MG63 (cell line): ENCODE measurements at regions not wholly inside any gene's neighbourhood (a gene's known extent, or its start where the extent isn't known, plus 50 kb on each side); places are given as distances from the start of the nearest gene placed in this dataset.
"Not testable (repeated sequence)": the region's sequence is repeated elsewhere in the genome, so short reads cannot be mapped to it uniquely, and the experiment has no call there.

ENCODE experiments used
- DNase-seq: peaks from one replicate; pipeline ENCODE4 v3.0.0-alpha.2; 2020
- H3K27me3 ChIP-seq: fragments of 250-450 bp; sonication (Bioruptor Pico); 2 replicates; pipeline ENCODE4 v1.5.1; 2020; ENCODE audit warnings: mild to moderate bottlenecking, moderate library complexity
- H3K36me3 ChIP-seq: fragments of 250-450 bp; sonication (Bioruptor Pico); 2 replicates; pipeline ENCODE4 v1.5.1; 2020; ENCODE audit warnings: mild to moderate bottlenecking, moderate library complexity
- H3K4me3 ChIP-seq: fragments of 250-450 bp; sonication (Bioruptor Pico); 2 replicates; pipeline ENCODE4 v1.5.1; 2020; ENCODE audit warnings: mild to moderate bottlenecking, moderate library complexity
- H3K9me3 ChIP-seq: fragments of 250-450 bp; sonication (Bioruptor Pico); 2 replicates; pipeline ENCODE4 v1.5.1; 2020; ENCODE audit warnings: mild to moderate bottlenecking, moderate library complexity

GRCh38 chr17:45631941-45632340, 141.4 kb upstream of the PLEKHM1 start:
- H3K27me3 ChIP-seq: no peaks in the 10 kb centered on the region
- H3K4me3 ChIP-seq: no peak overlapping the region
- no peaks in the 10 kb centered on the region for H3K9me3 ChIP-seq
- H3K36me3 ChIP-seq: peaks cover 8% of the 10 kb centered on the region
- no peak for DNase-seq

GRCh38 chr17:45639297-45639849, 144.7 kb upstream of the CRHR1 start:
- no peak overlapping the region for H3K4me3 ChIP-seq
- H3K36me3 ChIP-seq: peaks cover 4% of the 10 kb centered on the region
- H3K9me3 ChIP-seq: no peaks in the 10 kb centered on the region
- H3K27me3 ChIP-seq: peaks cover 4% of the 10 kb centered on the region
- no peak for DNase-seq

- Histone ChIP-seq H3K9me3 (no peaks in the 10 kb centered on the region), H3K4me3 (no peak overlapping the region), H3K36me3 (peaks cover 4% of the 10 kb centered on the region), H3K27me3 (peaks cover 9% of the 10 kb centered on the region)
- DNase-seq: peak; percentile 53
Measured at GRCh38 chr17:45640141-45640850, 143.8 kb upstream of the CRHR1 start.

GRCh38 chr17:45641541-45641940, 142.6 kb upstream of the CRHR1 start:
- Histone ChIP-seq H3K9me3 (no peaks in the 10 kb centered on the region), H3K27me3 (peaks cover 21% of the 10 kb centered on the region), H3K4me3 (no peak overlapping the region), H3K36me3 (peaks cover 4% of the 10 kb centered on the region)
- DNase-seq: no peak

- H3K36me3 ChIP-seq: peaks cover 4% of the 10 kb centered on the region
- H3K27me3 ChIP-seq: peaks cover 34% of the 10 kb centered on the region
- H3K9me3 ChIP-seq: no peaks in the 10 kb centered on the region
Measured at GRCh38 chr17:45643591-45643990, 140.5 kb upstream of the CRHR1 start.

GRCh38 chr17:45644637-45645036, 139.5 kb upstream of the CRHR1 start:
- not testable (repeated sequence) for DNase-seq, H3K36me3 ChIP-seq, H3K9me3 ChIP-seq, H3K4me3 ChIP-seq
- peaks cover 35% of the 10 kb centered on the region for H3K27me3 ChIP-seq

More at GRCh38 chr17:45643591-45643990, 140.5 kb upstream of the CRHR1 start:
- DNase-seq: no peak
- no peak overlapping the region for H3K4me3 ChIP-seq

GRCh38 chr17:45645330-45645729, 138.8 kb upstream of the CRHR1 start:
- Histone ChIP-seq H3K4me3 (no peak overlapping the region), H3K27me3 (peaks cover 35% of the 10 kb centered on the region), H3K36me3 (no peaks in the 10 kb centered on the region), H3K9me3 (no peaks in the 10 kb centered on the region)
- no peak for DNase-seq

- DNase-seq: no peak
- Histone ChIP-seq H3K36me3 (no peaks in the 10 kb centered on the region), H3K4me3 (no peak overlapping the region), H3K9me3 (no peaks in the 10 kb centered on the region), H3K27me3 (peaks cover 35% of the 10 kb centered on the region)
Measured at GRCh38 chr17:45646288-45646988, 137.7 kb upstream of the CRHR1 start.

GRCh38 chr17:45648642-45649041, 135.5 kb upstream of the CRHR1 start:
- no peak for DNase-seq
- peaks cover 31% of the 10 kb centered on the region for H3K27me3 ChIP-seq
- no peaks in the 10 kb centered on the region for H3K9me3 ChIP-seq
- H3K36me3 ChIP-seq: no peaks in the 10 kb centered on the region
- H3K4me3 ChIP-seq: no peak overlapping the region

- H3K9me3 ChIP-seq: no peaks in the 10 kb centered on the region
- H3K36me3 ChIP-seq: no peaks in the 10 kb centered on the region
- H3K4me3 ChIP-seq: no peak overlapping the region
- DNase-seq: no peak
- peaks cover 31% of the 10 kb centered on the region for H3K27me3 ChIP-seq
Measured at GRCh38 chr17:45649796-45650195, 134.3 kb upstream of the CRHR1 start.

GRCh38 chr17:45650561-45650960, 133.6 kb upstream of the CRHR1 start:
- no peak for DNase-seq
- Histone ChIP-seq H3K36me3 (no peaks in the 10 kb centered on the region), H3K9me3 (no peaks in the 10 kb centered on the region), H3K4me3 (no peak overlapping the region), H3K27me3 (peaks cover 23% of the 10 kb centered on the region)

GRCh38 chr17:45651145-45651709, 132.9 kb upstream of the CRHR1 start:
- peaks cover 16% of the 10 kb centered on the region for H3K27me3 ChIP-seq
- no peak for DNase-seq
- no peaks in the 10 kb centered on the region for H3K36me3 ChIP-seq
- no peaks in the 10 kb centered on the region for H3K9me3 ChIP-seq
- no peak overlapping the region for H3K4me3 ChIP-seq

- no peak for DNase-seq
- Histone ChIP-seq H3K27me3 (0 out of 2 replicates have a peak, but pooled peaks cover under 1% of the 10 kb centered on the region), H3K9me3 (no peaks in the 10 kb centered on the region), H3K36me3 (no peaks in the 10 kb centered on the region), H3K4me3 (no peak overlapping the region)
Measured at GRCh38 chr17:45653616-45654015, 130.5 kb upstream of the CRHR1 start.

GRCh38 chr17:45656527-45657181, 127.5 kb upstream of the CRHR1 start:
- Histone ChIP-seq H3K9me3 (no peaks in the 10 kb centered on the region), H3K27me3 (peaks cover 3% of the 10 kb centered on the region), H3K4me3 (no peak overlapping the region), H3K36me3 (no peaks in the 10 kb centered on the region)
- DNase-seq: no peak

- H3K36me3 ChIP-seq: no peaks in the 10 kb centered on the region
- peaks cover 15% of the 10 kb centered on the region for H3K27me3 ChIP-seq
- DNase-seq: no peak
- H3K9me3 ChIP-seq: peaks cover 2% of the 10 kb centered on the region; the same call in 1 of the 2 replicates
- H3K4me3 ChIP-seq: no peak overlapping the region
Measured at GRCh38 chr17:45660474-45660873, 123.6 kb upstream of the CRHR1 start.

GRCh38 chr17:45662432-45662831, 121.7 kb upstream of the CRHR1 start:
- DNase-seq: no peak
- no peak overlapping the region for H3K4me3 ChIP-seq
- peaks cover 15% of the 10 kb centered on the region for H3K27me3 ChIP-seq

GRCh38 chr17:45663772-45664171, 120.3 kb upstream of the CRHR1 start:
- no peak for DNase-seq
- Histone ChIP-seq H3K4me3 (no peak overlapping the region), H3K27me3 (peaks cover 15% of the 10 kb centered on the region), H3K9me3 (peaks cover 2% of the 10 kb centered on the region; the same call in 1 of the 2 replicates), H3K36me3 (no peaks in the 10 kb centered on the region)

More at GRCh38 chr17:45662432-45662831, 121.7 kb upstream of the CRHR1 start:
- Histone ChIP-seq H3K9me3 (peaks cover 2% of the 10 kb centered on the region; the same call in 1 of the 2 replicates), H3K36me3 (no peaks in the 10 kb centered on the region)
